Keratinocyte (primary cell): ENCODE measurements at regions not wholly inside any gene's neighbourhood (a gene's known extent, or its start where the extent isn't known, plus 50 kb on each side); places are given as distances from the start of the nearest gene placed in this dataset.

Experiments used
- DNase-seq: peaks from one replicate; pipeline ENCODE4 v3.0.0-alpha.2; 2011; ENCODE audit warnings: low read depth, missing footprints, low spot score
- FAIRE-seq: peaks from 2 replicates; lab custom pipeline; 2011; peaks lifted over from hg19 to GRCh38; lab: Jason Lieb, UNC
- H2AFZ ChIP-seq: 2 replicates; pipeline ENCODE4 v1.6.0; 2012; ENCODE audit warnings: low read length, control low read depth, inconsistent platforms; ENCODE audit not compliant: control insufficient read depth
- H3K27ac ChIP-seq: 2 replicates; pipeline ENCODE4 v1.5.1; 2011; ENCODE audit warnings: low read length; ENCODE audit not compliant: control insufficient read depth, insufficient read depth
- H3K27me3 ChIP-seq: 3 replicates; pipeline ENCODE4 v1.6.0; 2011; ENCODE audit warnings: low read length; ENCODE audit not compliant: control insufficient read depth, insufficient read depth; ENCODE audit errors: extremely low read depth
- H3K36me3 ChIP-seq, 2 experiments: 2 replicates in 1 of 2; 3 replicates in 1 of 2; pipeline ENCODE4 v1.5.1; 2011; ENCODE audit warnings: low read length in 2 of 2, mild to moderate bottlenecking in 1 of 2; ENCODE audit not compliant: control insufficient read depth in 2 of 2, insufficient read depth in 2 of 2; ENCODE audit errors: extremely low read depth in 1 of 2
- H3K4me1 ChIP-seq: 3 replicates; pipeline ENCODE4 v1.5.1; 2011; ENCODE audit warnings: low read length; ENCODE audit not compliant: control insufficient read depth, insufficient read depth; ENCODE audit errors: extremely low read depth
- H3K4me2 ChIP-seq: 3 replicates; pipeline ENCODE4 v1.6.0; 2011; ENCODE audit warnings: low read depth, low read length; ENCODE audit not compliant: control insufficient read depth, insufficient read depth; ENCODE audit errors: extremely low read depth
- H3K4me3 ChIP-seq, 3 experiments: fragments of 200-600 bp in 1 of 3; sonication (generic) in 1 of 3; 2 replicates in 2 of 3; 3 replicates in 1 of 3; pipeline ENCODE4 v1.5.1; 2011 to 2016; ENCODE audit warnings: low read length in 3 of 3, mild to moderate bottlenecking in 3 of 3, control low read depth in 2 of 3, inconsistent platforms in 1 of 3, low read depth in 1 of 3, mixed read lengths in 1 of 3, mixed run types in 1 of 3, moderate library complexity in 1 of 3; ENCODE audit not compliant: control insufficient read depth in 2 of 3, insufficient read depth in 2 of 3; ENCODE audit errors: extremely low read depth in 1 of 3
- H3K79me2 ChIP-seq: 2 replicates; pipeline ENCODE4 v1.6.0; 2012; ENCODE audit warnings: low read length; ENCODE audit not compliant: control insufficient read depth, insufficient read depth
- H3K9ac ChIP-seq: 3 replicates; pipeline ENCODE4 v1.6.0; 2011; ENCODE audit warnings: low read length; ENCODE audit not compliant: control insufficient read depth, insufficient read depth; ENCODE audit errors: extremely low read depth
- H3K9me1 ChIP-seq: 3 replicates; pipeline ENCODE4 v1.6.0; 2011; ENCODE audit warnings: low read length; ENCODE audit not compliant: control insufficient read depth, insufficient read depth; ENCODE audit errors: extremely low read depth
- H3K9me3 ChIP-seq: 2 replicates; pipeline ENCODE4 v1.5.1; 2012; ENCODE audit warnings: low read depth, low read length; ENCODE audit not compliant: control insufficient read depth
- H4K20me1 ChIP-seq: 3 replicates; pipeline ENCODE4 v1.6.0; 2011; ENCODE audit warnings: low read length; ENCODE audit not compliant: control insufficient read depth, insufficient read depth; ENCODE audit errors: extremely low read depth
- CTCF ChIP-seq, 3 experiments: IDR thresholded peaks in 1 of 3; conservative IDR thresholded peaks in 1 of 3; optimal IDR thresholded peaks in 1 of 3; 2 replicates in 2 of 3; 3 replicates in 1 of 3; pipeline versions ENCODE3 to v1.5.1; 2011; ENCODE audit warnings: low read length in 3 of 3, mild to moderate bottlenecking in 3 of 3, moderate library complexity in 2 of 3, control low read depth in 1 of 3, inconsistent platforms in 1 of 3; ENCODE audit not compliant: insufficient read depth in 2 of 3; ENCODE audit errors: extremely low read depth in 1 of 3
- EZH2 ChIP-seq: IDR thresholded peaks from one replicate; pipeline ENCODE4 v1.6.1; 2012; ENCODE audit warnings: inconsistent platforms, mild to moderate bottlenecking, low read length, moderate library complexity
- dilution Hi-C: fragments of 300-500 bp; cut with MboI; formaldehyde crosslinking; loops from one replicate; pipeline ENCODE4 v1.7.0; 2020; ENCODE audit warnings: low sequenced_read_pairs; ENCODE audit not compliant: extremely low pct_ligation_motif_present

GRCh38 chr4:31979988-31980387, 1259.8 kb downstream of the PCDH7 start:
- no peak for FAIRE-seq

GRCh38 chr4:31983246-31983645, 1263.1 kb downstream of the PCDH7 start:
- H3K9ac ChIP-seq, result no peak overlapping the region
- no peak overlapping the region for H3K4me2 ChIP-seq
- no peaks in the 10 kb centered on the region for H3K9me1 ChIP-seq
- DNase-seq (no peak), FAIRE-seq (no peak)
- H3K79me2 ChIP-seq, result no peaks in the 10 kb centered on the region
- H3K4me1 ChIP-seq, result no peaks in the 10 kb centered on the region
- no peaks in the 10 kb centered on the region for H3K27me3 ChIP-seq
- no peaks in the 10 kb centered on the region for H3K9me3 ChIP-seq
- no peaks in the 10 kb centered on the region for H4K20me1 ChIP-seq
- no peak overlapping the region for H2AFZ ChIP-seq
- no peak overlapping the region for H3K4me3 ChIP-seq
- TF ChIP-seq EZH2 (no peak), CTCF (optimal IDR thresholded peaks at IDR 0.05 in 1 of 3, IDR thresholded peaks at IDR 0.05 in 1 of 3, conservative IDR thresholded peaks at IDR 0.05 in 1 of 3; ENCODE audit: extremely low read depth in 1 of 3, insufficient read depth in 2 of 3, low read length in 3 of 3) (no peak)
- H3K27ac ChIP-seq, result no peak overlapping the region
- no peaks in the 10 kb centered on the region for H3K36me3 ChIP-seq
- dilution Hi-C loops, result no loop called here

More at GRCh38 chr4:31979988-31980387, 1259.8 kb downstream of the PCDH7 start:
- Histone ChIP-seq H3K27me3 (no peaks in the 10 kb centered on the region), H3K9me1 (no peaks in the 10 kb centered on the region), H3K36me3 (no peaks in the 10 kb centered on the region), H4K20me1 (no peaks in the 10 kb centered on the region), H3K9me3 (no peaks in the 10 kb centered on the region), H2AFZ (no peak overlapping the region), H3K79me2 (no peaks in the 10 kb centered on the region), H3K4me1 (no peaks in the 10 kb centered on the region), H3K9ac (no peak overlapping the region), H3K27ac (no peak overlapping the region), H3K4me2 (no peak overlapping the region), H3K4me3 (no peak overlapping the region)
- TF ChIP-seq EZH2 (no peak), CTCF (optimal IDR thresholded peaks at IDR 0.05 in 1 of 3, IDR thresholded peaks at IDR 0.05 in 1 of 3, conservative IDR thresholded peaks at IDR 0.05 in 1 of 3; ENCODE audit: extremely low read depth in 1 of 3, insufficient read depth in 2 of 3, low read length in 3 of 3) (no peak)
- no peak for DNase-seq
- dilution Hi-C loops, result no loop called here
